Astrocyte (in vitro differentiated cells and primary cell): ENCODE measurements at regions not wholly inside any gene's neighbourhood (a gene's known extent, or its start where the extent isn't known, plus 50 kb on each side); places are given as distances from the start of the nearest gene placed in this dataset.

Experiments used
- EZH2 ChIP-seq: IDR thresholded peaks from 2 replicates; pipeline ENCODE4 v1.6.1; 2012; ENCODE audit warnings: mild to moderate bottlenecking, low read length, inconsistent platforms; ENCODE audit not compliant: insufficient read depth
- TF ChIP-seq, protein P1 (sequence below): IDR thresholded peaks from 2 replicates; pipeline ENCODE4 v1.5.1; 2011; ENCODE audit warnings: low read depth, mild to moderate bottlenecking, inconsistent platforms, low read length, moderate library complexity; ENCODE audit not compliant: insufficient read depth

DNA sequence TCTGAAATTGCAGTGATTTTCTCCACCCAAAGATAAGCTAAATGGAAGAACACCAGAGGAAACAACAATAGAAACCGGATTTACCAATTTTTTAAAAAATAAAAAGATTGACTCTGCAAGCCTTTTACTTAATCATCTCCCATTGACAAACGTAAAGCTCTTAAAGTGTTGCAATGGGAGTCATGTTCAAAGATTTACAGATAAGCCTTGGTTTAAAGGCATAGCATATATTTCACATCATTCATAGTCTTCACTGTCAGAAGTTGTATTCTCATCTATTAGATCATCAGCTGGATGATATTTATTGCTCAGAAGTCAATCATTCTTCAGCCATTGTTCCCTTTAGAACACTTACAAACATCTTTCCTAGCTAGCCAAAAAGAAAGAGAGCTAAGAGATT, 397.6 kb downstream of the GBE1 start:
- TF ChIP-seq, protein P1, sequence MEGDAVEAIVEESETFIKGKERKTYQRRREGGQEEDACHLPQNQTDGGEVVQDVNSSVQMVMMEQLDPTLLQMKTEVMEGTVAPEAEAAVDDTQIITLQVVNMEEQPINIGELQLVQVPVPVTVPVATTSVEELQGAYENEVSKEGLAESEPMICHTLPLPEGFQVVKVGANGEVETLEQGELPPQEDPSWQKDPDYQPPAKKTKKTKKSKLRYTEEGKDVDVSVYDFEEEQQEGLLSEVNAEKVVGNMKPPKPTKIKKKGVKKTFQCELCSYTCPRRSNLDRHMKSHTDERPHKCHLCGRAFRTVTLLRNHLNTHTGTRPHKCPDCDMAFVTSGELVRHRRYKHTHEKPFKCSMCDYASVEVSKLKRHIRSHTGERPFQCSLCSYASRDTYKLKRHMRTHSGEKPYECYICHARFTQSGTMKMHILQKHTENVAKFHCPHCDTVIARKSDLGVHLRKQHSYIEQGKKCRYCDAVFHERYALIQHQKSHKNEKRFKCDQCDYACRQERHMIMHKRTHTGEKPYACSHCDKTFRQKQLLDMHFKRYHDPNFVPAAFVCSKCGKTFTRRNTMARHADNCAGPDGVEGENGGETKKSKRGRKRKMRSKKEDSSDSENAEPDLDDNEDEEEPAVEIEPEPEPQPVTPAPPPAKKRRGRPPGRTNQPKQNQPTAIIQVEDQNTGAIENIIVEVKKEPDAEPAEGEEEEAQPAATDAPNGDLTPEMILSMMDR = no peak
- no peak for TF ChIP-seq EZH2
